BLaER1 treated with 17β-estradiol and CSF1 and Interleukin-3, amounts not matched to agents 10 nM and 100 nM (cell line): ENCODE measurements at regions not wholly inside any gene's neighbourhood (a gene's known extent, or its start where the extent isn't known, plus 50 kb on each side); places are given as distances from the start of the nearest gene placed in this dataset.

Source experiments
- H3K27ac ChIP-seq, 11 experiments: shearing (Covaris generic); formaldehyde crosslinking; 2 replicates each; pipeline ENCODE4 v1.8.1; 2022
- H3K27me3 ChIP-seq, 11 experiments: shearing (Covaris generic); formaldehyde crosslinking; 2 replicates each; pipeline ENCODE4 v1.8.1; 2022
- H3K36me3 ChIP-seq, 11 experiments: shearing (Covaris generic); formaldehyde crosslinking; 2 replicates each; pipeline ENCODE4 v1.8.1; 2022
- H3K4me1 ChIP-seq, 10 experiments: shearing (Covaris generic); formaldehyde crosslinking; 2 replicates each; pipeline ENCODE4 v1.8.1; 2022
- H3K4me2 ChIP-seq, 11 experiments: shearing (Covaris generic); formaldehyde crosslinking; 2 replicates each; pipeline ENCODE4 v1.8.1; 2022
- H3K4me3 ChIP-seq, 10 experiments: shearing (Covaris generic); formaldehyde crosslinking; 2 replicates each; pipeline ENCODE4 v1.8.1; 2022
- H3K9ac ChIP-seq, 11 experiments: shearing (Covaris generic); formaldehyde crosslinking; 2 replicates each; pipeline ENCODE4 v1.8.1; 2022
- H3K9me3 ChIP-seq, 11 experiments: shearing (Covaris generic); formaldehyde crosslinking; replicated peaks in 1 of 11; 2 replicates each; pipeline ENCODE4 v1.8.1; 2022
- H4K20me1 ChIP-seq, 11 experiments: shearing (Covaris generic); formaldehyde crosslinking; 2 replicates each; pipeline ENCODE4 v1.8.1; 2022
- Cebpa-rat ChIP-seq, 11 experiments: shearing (Covaris generic); IDR thresholded peaks; 2 replicates each; pipeline ENCODE4 v1.8.1; 2022

DNA sequence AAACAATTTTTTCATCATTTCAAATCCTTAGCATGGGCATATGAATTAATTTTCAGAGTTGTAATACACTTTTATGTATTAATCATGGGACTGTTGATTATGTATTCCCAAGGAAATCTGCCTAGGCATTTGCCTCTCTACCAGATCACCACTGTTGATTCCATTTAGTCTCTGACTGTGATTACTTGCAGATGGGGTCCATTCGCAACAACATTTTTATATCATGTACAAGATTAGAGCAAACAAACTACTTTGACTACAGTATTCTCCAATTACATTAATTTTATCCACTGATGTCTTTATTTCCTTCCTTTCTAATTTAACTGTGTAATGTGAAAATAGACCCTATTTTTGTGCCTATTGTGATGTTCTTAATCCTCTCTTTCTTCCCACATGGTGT is 831.4 kb upstream of the SLC35B3 start:
- Histone ChIP-seq H3K4me3 (no peak overlapping the region), H3K27ac (no peak overlapping the region), H3K36me3 (no peaks in the 10 kb centered on the region), H3K9ac (no peak overlapping the region), H3K9me3 (peaks cover 4 to 11% (median 8%) of the 10 kb centered on the region in 11 experiments; a peak in 21 of 22 replicates), H4K20me1 (no peaks in the 10 kb centered on the region), H3K27me3 (no peaks in the 10 kb centered on the region), H3K4me1 (no peaks in the 10 kb centered on the region), H3K4me2 (no peak overlapping the region)
- TF ChIP-seq Cebpa-rat (IDR thresholded peaks at IDR 0.05), result no peak

DNA sequence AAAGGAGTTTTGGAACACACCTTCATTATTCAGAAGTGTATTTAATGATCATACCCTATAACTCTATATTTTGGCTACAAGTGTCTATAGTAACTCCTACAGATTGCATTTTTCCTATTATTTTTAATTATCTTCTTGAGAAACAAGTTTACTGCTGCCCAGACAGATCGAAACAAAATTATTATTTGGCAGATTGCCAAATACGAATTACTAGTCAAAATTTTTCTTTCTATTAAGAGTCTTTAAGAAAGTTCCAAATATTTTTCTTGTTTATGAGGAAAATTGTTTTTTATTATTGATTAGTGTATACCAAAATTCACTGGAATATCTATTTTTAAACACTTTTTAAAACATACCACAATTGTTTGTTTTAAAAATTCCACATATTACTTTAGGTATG is 821.9 kb upstream of the SLC35B3 start:
- Histone ChIP-seq H3K27ac (no peak overlapping the region), H3K4me3 (no peak overlapping the region), H4K20me1 (no peaks in the 10 kb centered on the region), H3K4me2 (no peak overlapping the region), H3K9ac (no peak overlapping the region), H3K9me3 (peaks cover 20 to 22% (median 21%) of the 10 kb centered on the region in 11 experiments), H3K27me3 (no peaks in the 10 kb centered on the region), H3K36me3 (no peaks in the 10 kb centered on the region), H3K4me1 (no peaks in the 10 kb centered on the region)
- TF ChIP-seq Cebpa-rat (IDR thresholded peaks at IDR 0.05), result no peak

DNA sequence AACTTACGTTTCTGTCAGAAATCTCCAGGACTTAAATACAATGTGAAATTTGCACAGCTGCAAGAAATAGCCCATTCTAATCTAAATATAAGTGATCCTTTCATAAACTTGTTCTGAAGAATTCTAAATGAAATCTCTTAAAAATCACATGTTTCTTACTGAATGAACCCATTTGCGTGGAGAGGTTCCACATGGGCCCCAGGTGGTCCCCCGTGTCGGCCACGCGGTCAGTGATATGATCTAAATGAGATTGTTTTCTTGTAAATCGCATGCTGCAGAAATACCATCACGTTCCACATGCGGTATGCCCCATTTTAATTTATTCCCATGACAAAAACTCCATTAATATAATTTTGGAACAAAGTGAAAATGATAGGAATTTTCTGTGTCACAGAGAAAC is 818.9 kb upstream of the SLC35B3 start:
- Histone ChIP-seq H3K4me3 (no peak overlapping the region), H4K20me1 (no peaks in the 10 kb centered on the region), H3K4me1 (no peaks in the 10 kb centered on the region), H3K36me3 (no peaks in the 10 kb centered on the region), H3K9me3 (no peaks in the 10 kb centered on the region; a peak in 1 of 22 replicates), H3K27me3 (no peaks in the 10 kb centered on the region), H3K4me2 (no peak overlapping the region), H3K27ac (no peak overlapping the region), H3K9ac (no peak overlapping the region)
- TF ChIP-seq Cebpa-rat (IDR thresholded peaks at IDR 0.05), result no peak

DNA sequence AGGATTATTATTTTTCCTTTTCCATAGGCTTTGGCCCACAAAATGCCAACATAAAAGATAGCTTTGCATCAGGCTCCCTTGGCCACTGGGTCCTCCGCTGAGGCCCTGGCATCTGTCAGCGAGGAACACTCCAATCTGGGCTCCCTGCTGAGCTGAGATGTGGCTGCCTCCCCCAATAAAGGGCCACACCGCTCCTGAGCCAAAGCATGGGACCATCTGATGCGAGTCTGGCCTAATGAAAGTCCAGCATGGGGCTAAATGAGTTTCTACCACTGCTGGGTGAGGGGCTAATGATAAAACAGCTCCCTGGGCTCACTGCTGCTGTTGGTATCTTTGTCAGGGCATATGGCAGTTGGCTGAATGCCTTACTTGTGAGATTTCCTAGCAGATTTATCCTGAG is 817.5 kb upstream of the SLC35B3 start:
- no peak overlapping the region for H3K9ac ChIP-seq
- H4K20me1 ChIP-seq, result no peaks in the 10 kb centered on the region
- no peaks in the 10 kb centered on the region for H3K27me3 ChIP-seq
- H3K9me3 ChIP-seq, result no peaks in the 10 kb centered on the region
- no peak for TF ChIP-seq Cebpa-rat (IDR thresholded peaks at IDR 0.05)
- H3K4me1 ChIP-seq, result no peaks in the 10 kb centered on the region
- no peaks in the 10 kb centered on the region for H3K36me3 ChIP-seq
- no peak overlapping the region for H3K27ac ChIP-seq
- no peak overlapping the region for H3K4me2 ChIP-seq
- H3K4me3 ChIP-seq, result no peak overlapping the region

DNA sequence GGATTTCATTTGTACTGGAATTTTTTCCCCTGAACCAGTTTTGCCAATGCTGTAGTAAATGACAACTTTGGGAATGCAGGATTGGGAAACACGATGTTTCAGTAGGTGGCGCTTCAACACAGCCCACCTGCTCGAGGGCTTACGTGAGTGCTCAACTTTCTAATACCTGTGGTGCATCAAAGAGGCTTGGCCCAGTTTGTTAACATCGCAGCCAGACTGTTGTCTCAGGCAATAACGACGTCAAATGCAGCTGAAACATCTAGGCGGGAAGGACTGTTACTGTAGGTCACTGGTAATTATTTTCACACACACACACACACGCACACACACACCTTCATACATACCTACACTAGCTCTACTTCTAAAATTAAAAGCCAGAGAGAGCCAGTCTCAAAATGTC is 815.5 kb upstream of the SLC35B3 start:
- no peak overlapping the region for H3K9ac ChIP-seq
- no peak overlapping the region for H3K4me3 ChIP-seq
- H3K36me3 ChIP-seq, result no peaks in the 10 kb centered on the region
- no peak overlapping the region for H3K4me2 ChIP-seq
- no peaks in the 10 kb centered on the region for H3K9me3 ChIP-seq
- no peaks in the 10 kb centered on the region for H4K20me1 ChIP-seq
- H3K27me3 ChIP-seq, result no peaks in the 10 kb centered on the region
- no peak overlapping the region for H3K27ac ChIP-seq
- TF ChIP-seq Cebpa-rat (IDR thresholded peaks at IDR 0.05), result no peak
- H3K4me1 ChIP-seq, result no peaks in the 10 kb centered on the region

DNA sequence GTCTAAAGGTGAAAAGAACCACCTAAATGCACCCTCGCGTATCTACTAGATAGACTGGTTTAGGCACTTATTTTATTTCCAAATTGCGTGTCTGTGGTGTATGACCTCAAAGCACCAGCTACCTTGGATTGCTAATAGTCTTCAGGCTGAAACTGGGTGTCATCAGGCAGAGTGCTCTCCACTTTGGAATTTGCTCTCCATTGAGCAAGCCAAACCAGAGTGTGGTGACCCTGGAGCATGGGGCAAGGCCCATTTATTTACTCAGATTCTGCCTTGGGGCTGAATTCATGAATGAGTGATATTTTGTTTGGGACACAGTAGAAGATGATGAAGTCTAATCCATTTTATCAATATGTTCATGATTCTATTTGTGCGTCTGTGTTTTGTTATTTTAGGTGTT is 812.8 kb upstream of the SLC35B3 start:
- Histone ChIP-seq H3K27ac (no peak overlapping the region), H3K9ac (no peak overlapping the region), H3K4me3 (no peak overlapping the region), H4K20me1 (no peaks in the 10 kb centered on the region), H3K9me3 (no peaks in the 10 kb centered on the region), H3K27me3 (no peaks in the 10 kb centered on the region), H3K36me3 (no peaks in the 10 kb centered on the region), H3K4me2 (no peak overlapping the region), H3K4me1 (no peaks in the 10 kb centered on the region)
- no peak for TF ChIP-seq Cebpa-rat (IDR thresholded peaks at IDR 0.05)

DNA sequence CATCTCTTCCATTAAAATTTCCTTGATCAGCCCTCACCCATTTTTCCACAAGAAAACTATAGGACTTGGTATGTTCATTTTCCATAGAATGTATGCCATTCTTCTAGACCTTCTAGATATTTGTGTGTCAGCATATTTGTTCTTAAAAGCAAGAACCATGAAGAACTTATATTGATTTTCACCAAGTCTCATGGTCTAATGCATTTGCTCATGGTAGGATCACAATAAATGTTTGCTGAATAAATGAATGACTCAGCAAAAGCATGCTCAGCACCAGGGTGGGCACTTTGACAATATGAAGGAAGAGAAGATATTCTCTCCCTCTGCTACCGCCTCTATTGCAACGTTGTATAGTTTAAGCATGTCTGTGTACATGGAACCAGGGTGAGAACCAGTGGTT is 805.5 kb upstream of the SLC35B3 start:
- Histone ChIP-seq H3K9ac (no peak overlapping the region), H4K20me1 (no peaks in the 10 kb centered on the region), H3K4me2 (no peak overlapping the region), H3K9me3 (no peaks in the 10 kb centered on the region), H3K4me1 (no peaks in the 10 kb centered on the region), H3K4me3 (no peak overlapping the region), H3K27ac (no peak overlapping the region), H3K27me3 (no peaks in the 10 kb centered on the region), H3K36me3 (no peaks in the 10 kb centered on the region)
- TF ChIP-seq Cebpa-rat (IDR thresholded peaks at IDR 0.05), result no peak

DNA sequence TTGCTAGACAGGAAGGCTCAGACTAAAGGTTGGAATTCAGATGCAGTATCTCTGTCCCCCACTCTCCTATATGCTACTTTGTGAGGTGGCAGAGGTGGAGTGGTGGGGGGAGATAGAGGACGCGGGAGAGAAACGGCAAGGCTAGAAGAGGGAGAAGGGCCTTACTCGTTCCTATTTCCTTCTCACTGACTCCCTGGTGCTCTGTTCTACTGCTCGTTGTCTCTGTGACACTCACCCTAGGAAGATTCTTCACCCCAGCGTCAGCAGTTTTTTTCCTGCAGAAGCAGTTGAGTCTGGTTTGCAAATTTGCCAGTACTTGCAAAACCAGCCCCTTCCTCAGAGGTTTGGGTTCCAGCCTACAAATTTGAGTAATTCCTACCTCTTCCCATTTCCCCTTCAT is 801.1 kb upstream of the SLC35B3 start:
- Histone ChIP-seq H3K4me1 (no peaks in the 10 kb centered on the region), H3K4me2 (no peak overlapping the region), H3K9ac (no peak overlapping the region), H3K27ac (no peak overlapping the region), H3K36me3 (no peaks in the 10 kb centered on the region), H4K20me1 (no peaks in the 10 kb centered on the region), H3K9me3 (peaks cover 0 to 7% (median 0%) of the 10 kb centered on the region in 11 experiments; a peak in 2 of 22 replicates), H3K4me3 (no peak overlapping the region), H3K27me3 (no peaks in the 10 kb centered on the region)
- TF ChIP-seq Cebpa-rat (IDR thresholded peaks at IDR 0.05), result no peak

DNA sequence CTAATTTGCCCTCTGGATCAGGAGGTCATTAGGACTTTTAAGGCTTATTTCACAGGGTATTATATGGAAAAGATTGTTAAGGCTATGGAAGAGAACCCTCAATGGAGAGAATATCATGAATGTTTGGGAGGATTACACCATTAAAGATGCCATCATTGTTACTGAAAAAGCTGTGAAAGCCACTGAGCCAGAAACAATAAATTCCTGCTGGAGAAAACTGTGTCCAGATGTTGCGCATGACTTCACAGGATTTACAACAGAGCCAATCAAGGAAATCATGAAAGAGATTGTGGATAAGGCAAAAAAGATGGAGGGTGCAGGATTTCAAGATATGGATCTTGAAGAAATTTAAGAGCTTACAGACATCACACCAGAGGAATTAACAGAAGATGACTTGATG is 798.3 kb upstream of the SLC35B3 start:
- H4K20me1 ChIP-seq, result no peaks in the 10 kb centered on the region
- H3K27me3 ChIP-seq, result no peaks in the 10 kb centered on the region
- no peaks in the 10 kb centered on the region for H3K36me3 ChIP-seq
- H3K9me3 ChIP-seq, result peaks cover 0 to 7% (median 0%) of the 10 kb centered on the region in 11 experiments; a peak in 2 of 22 replicates
- no peak overlapping the region for H3K27ac ChIP-seq
- H3K9ac ChIP-seq, result no peak overlapping the region
- no peak overlapping the region for H3K4me2 ChIP-seq
- no peak for TF ChIP-seq Cebpa-rat (IDR thresholded peaks at IDR 0.05)
- H3K4me3 ChIP-seq, result no peak overlapping the region
- no peaks in the 10 kb centered on the region for H3K4me1 ChIP-seq

DNA sequence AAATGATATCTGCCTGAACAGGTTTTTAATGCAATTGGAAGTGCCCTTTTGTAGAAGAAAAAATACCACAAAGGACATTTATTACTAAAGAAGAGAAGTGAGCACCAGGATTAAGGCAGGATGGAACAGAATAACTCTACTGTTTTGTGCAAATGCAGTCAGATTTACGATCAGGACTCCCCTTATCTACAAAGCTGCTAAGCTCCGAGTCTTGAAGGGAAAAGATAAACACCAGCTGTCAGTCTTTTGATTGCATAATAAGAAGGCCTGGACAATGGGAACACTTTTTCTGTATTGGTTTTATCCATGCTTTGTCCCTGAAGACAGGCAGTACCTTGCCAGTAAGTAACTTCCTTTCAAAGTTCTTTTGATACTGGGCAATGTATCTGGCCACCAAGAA is 797.9 kb upstream of the SLC35B3 start:
- Histone ChIP-seq H3K9me3 (peaks cover 0 to 7% (median 0%) of the 10 kb centered on the region in 11 experiments; a peak in 2 of 22 replicates), H3K27ac (no peak overlapping the region), H4K20me1 (no peaks in the 10 kb centered on the region), H3K27me3 (no peaks in the 10 kb centered on the region), H3K4me3 (no peak overlapping the region), H3K9ac (no peak overlapping the region), H3K4me1 (no peaks in the 10 kb centered on the region), H3K36me3 (no peaks in the 10 kb centered on the region), H3K4me2 (no peak overlapping the region)
- TF ChIP-seq Cebpa-rat (IDR thresholded peaks at IDR 0.05), result no peak

DNA sequence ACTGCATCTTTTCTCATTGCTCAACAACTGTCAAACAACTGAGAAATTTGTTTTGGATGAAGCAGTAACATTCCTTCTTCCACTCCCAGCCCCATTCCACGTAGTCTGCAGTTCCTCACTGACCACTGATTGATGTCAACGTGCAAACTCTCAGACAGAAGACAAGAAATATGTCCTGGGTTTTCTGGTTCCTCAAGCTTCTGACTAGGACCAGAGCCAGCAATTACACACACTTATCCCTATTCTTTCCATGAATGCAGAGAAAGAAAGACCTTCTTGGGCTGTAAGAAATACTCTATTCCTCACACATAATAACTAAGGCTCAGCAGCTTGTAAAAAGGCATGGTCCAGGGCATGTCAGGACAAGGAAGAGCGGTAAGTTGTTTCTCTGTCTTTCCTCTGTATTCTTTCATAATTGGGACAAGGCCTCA is 790.1 kb upstream of the SLC35B3 start:
- no peak for TF ChIP-seq Cebpa-rat (IDR thresholded peaks at IDR 0.05)
- Histone ChIP-seq H3K4me2 (no peak overlapping the region), H3K27me3 (no peaks in the 10 kb centered on the region), H3K4me1 (no peaks in the 10 kb centered on the region), H3K36me3 (no peaks in the 10 kb centered on the region), H3K27ac (no peak overlapping the region), H4K20me1 (no peaks in the 10 kb centered on the region), H3K9me3 (no peaks in the 10 kb centered on the region), H3K4me3 (no peak overlapping the region), H3K9ac (no peak overlapping the region)
